ENCODE measurements at regions not wholly inside any gene's neighbourhood (a gene's known extent, or its start where the extent isn't known, plus 50 kb on each side); places are given as distances from the start of the nearest gene placed in this dataset.
A peak's percentile ranks its signal among the peaks of the same experiment; 100 is the strongest.
"Not testable (repeated sequence)": the region's sequence is repeated elsewhere in the genome, so short reads cannot be mapped to it uniquely, and the experiment has no call there.

- DNase-seq (ENCODE audit: low read depth in 2 of 2), result no peak
Observed at GRCh38 chr13:47705185-47705584, 295.9 kb downstream of the SUCLA2 start.

DNA sequence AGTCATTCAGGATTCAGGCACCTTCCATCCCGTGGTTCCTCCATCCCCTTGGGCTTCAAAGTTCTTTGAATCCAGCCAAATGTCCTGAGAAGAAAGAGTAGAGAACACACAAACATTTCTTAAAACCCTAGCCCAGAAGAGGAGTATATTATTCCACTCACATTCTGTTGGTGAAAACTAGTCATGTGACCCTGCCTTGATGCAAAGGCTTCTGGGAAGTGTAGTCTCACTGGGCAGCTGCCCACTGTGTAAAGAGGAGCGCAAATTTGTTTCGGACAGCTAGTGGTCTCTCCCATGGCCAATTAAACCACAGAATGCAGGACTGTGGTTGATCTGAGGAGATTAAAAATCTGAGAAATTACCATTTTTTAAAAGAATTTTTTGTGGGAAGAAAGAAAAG lies 304.4 kb downstream of the SUCLA2 start:
- DNase-seq (ENCODE audit: low read depth in 2 of 2), result no peak

DNA sequence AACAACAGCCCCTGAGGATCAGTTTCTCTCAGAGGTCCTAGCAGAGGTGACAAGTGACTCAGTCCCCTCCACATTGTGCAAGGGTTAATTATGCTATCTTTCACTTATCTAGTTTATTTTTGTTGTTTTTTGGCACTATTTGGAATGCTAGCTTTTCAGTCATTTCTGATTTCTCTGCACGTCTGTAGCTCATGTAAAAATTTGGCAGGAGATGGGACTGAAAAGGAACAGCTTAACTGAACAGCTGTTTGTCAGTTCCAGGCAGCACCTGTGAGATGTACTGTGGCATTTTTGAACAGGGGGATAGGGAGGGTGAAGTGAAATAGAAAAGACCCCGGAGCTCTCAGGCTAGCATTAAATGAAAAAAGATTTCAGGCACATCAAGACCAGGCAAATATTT lies 313.5 kb downstream of the SUCLA2 start:
- DNase-seq (ENCODE audit: low read depth in 2 of 2), result no peak

DNA sequence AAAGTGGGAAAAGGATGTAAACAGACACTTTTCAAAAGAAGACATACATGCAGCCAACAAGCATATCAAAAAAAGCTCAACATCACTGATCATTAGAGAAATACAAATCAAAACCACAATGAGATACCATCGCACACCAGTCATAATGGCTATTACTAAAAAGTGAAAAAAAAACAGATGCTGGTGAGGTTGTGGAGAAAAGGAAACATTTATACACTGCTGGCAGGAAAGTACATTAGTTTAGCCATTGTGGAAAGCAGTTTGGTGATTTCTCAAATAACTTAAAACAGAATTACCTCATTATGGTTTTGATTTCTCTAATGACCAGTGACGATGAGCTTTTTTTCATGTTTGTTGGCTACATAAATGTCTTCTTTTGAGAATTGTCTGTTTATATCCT lies 315.9 kb downstream of the SUCLA2 start:
- DNase-seq (ENCODE audit: low read depth in 2 of 2), result not testable (repeated sequence)

DNA sequence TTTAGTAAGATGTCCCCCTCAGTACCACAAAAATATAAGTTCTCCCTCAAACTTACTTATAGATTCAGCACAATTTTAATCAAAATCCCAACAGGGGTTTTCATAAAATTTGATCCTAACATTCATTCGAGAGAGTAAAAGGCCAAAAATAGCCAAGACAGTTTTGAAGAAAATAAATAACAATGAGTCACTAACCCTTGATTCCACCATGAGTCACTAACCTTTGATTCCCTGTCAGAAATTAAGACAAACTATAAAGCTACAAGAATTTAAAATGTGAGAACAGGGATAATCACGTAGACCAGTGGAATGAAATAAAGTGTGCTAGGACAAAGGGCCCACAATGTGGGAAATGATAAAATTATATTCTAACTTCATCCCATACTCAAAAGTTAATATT lies 320.3 kb downstream of the SUCLA2 start:
- no peak for DNase-seq (ENCODE audit: low read depth in 2 of 2)

- no peak for DNase-seq (ENCODE audit: low read depth in 2 of 2)
Observed at GRCh38 chr13:47679401-47679800, 321.7 kb downstream of the SUCLA2 start.

DNA sequence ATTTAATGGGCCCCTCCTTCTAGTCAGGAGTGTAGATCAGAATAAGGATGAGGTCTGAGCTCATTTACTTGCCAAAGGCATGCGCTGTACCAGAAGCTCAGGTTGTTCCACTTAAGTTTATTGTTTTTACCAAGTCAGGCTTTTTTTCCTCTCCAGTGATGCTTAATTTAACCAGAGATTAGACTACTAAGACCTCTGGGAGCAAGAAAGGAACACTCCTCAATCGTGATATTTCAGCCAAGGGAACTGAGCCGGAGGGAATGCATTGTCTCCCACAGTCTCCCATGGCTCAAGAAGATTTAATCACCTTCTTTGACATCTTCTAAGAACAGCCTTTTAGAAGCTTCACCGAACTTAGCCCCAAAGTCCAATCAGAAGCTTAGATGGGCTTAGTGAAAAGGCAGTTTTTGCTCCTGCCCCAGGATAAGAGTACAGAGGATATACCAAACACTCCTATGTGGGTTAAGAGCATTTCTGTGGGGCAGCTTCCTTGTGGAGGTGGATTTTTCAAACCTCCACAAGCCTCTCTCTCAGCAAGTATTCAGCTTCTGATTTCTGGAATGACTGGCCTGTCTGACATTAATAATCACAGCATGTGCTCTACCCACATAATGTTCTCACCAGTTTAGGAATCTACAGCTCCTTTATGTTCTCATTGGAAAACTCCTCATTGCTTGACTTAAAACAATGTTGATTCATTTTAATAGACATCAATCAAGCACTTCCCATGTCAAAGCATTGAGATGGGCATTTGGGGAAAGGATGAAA lies 322.7 kb downstream of the SUCLA2 start:
- peak; percentile 49 to 53 for DNase-seq (ENCODE audit: low read depth in 2 of 2)

- no peak for DNase-seq (ENCODE audit: low read depth in 2 of 2)
Observed at GRCh38 chr13:47675871-47676270, 325.2 kb downstream of the SUCLA2 start.

DNA sequence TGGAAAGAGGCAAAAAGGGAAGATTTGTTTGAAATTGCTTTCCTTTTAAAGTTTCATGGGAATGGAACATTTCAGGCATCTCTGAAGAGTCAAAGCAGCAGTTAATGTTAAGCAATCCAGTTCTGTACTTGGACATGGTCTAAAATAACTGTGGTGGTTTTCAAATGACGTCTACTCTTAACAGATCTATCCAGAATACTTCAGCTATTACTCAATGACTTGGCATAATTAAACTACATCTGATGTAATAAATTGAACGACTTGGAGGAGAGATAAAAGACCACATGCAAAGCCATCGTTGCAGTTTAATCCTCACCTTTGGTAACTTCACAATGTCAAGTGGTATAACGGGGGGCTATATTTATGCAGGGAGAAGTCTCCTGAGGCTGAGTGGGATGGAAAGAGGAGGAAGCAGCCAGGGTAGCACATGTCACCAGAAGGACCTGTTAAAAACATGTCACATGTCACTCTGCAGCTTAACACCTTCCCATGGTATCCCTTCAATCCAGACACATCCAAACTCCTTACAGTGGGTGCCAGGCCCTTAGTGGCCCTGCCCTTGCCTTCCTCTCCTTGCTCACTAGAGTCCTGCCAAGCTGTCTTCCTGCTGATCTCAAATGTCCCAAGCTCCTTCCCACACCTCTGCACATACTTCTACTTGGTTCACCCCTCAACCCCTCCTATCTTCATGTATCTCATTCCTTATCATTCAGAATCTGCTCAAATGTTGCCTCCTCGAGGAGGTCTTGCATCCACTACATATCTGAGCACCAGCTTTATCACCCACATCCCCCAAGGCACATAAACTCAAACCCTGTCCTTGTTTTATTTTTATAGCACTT lies 327.8 kb downstream of the SUCLA2 start:
- peak; percentile 89 to 91 for DNase-seq (ENCODE audit: low read depth in 2 of 2)

GRCh38 chr13:47672245-47673008 lies 328.6 kb downstream of the SUCLA2 start:
- DNase-seq (ENCODE audit: low read depth in 2 of 2), result peak; percentile 41 to 51

- no peak for DNase-seq (ENCODE audit: low read depth in 2 of 2)
Observed at GRCh38 chr13:47671776-47672175, 329.3 kb downstream of the SUCLA2 start.

- DNase-seq (ENCODE audit: low read depth in 2 of 2), result no peak
Observed at GRCh38 chr13:47665043-47665442, 336.0 kb downstream of the SUCLA2 start.

- DNase-seq (ENCODE audit: low read depth in 2 of 2), result peak; percentile 57 to 62
Observed at GRCh38 chr13:47661076-47661475, 340.0 kb downstream of the SUCLA2 start.

DNA sequence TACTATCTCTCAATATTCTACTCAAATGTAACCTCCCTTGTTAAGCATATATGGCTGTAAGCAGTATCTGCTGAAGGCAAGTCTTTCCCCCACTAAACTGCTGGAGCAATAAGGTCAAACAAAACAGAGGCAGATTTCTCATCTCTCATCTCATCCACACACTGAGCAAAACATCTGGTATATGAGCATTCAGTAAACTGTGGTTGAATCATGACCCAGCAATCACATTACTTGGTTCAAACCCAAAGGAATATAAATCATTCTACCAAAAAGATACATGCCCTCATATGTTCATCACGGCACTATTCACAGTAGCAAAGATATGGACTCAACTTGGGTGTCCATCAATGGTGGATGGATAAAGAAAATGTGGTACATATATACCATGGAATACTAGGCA lies 344.4 kb downstream of the SUCLA2 start:
- DNase-seq (ENCODE audit: low read depth in 2 of 2), result no peak

GRCh38 chr13:47650209-47650608 lies 350.9 kb downstream of the SUCLA2 start:
- DNase-seq (ENCODE audit: low read depth in 2 of 2), result no peak

DNA sequence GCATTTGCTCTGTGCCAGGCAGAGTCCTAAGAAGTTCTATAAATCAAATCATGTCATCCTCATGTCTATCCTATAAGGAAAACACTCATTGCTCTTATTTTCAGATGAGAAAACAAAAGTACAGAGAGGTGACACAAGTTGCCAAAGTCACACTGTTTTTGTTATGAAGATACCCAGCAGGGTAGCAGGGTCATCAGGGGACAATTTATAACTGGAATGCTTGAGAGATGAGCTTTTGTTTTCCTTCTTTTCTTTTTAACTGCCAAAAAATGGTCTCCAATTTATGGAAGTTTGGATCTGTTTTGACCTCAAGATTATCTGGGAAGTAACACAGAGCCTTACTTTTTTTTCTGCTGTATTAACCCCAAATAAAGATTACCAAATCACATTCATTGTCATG lies 354.1 kb downstream of the SUCLA2 start:
- no peak for DNase-seq (ENCODE audit: low read depth in 2 of 2)

DNA sequence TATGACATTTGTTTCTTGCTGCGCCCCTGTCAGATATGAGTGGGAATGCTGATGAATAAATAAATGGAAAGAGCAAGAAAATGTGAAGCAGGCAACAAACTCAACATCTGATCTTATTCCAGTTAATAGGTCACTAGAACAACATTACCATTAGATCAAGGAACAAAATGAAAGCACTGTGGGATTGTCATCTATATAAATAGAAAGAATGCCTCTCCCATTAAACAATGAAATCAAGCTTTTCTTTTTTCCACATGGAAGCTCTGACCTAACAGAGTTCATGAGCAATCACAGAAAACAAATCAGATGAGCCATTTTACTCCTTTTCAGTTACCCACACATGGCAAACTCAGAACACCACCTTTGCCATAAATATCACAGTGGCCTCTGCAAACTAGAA lies 354.8 kb downstream of the SUCLA2 start:
- no peak for DNase-seq (ENCODE audit: low read depth in 2 of 2)

DNA sequence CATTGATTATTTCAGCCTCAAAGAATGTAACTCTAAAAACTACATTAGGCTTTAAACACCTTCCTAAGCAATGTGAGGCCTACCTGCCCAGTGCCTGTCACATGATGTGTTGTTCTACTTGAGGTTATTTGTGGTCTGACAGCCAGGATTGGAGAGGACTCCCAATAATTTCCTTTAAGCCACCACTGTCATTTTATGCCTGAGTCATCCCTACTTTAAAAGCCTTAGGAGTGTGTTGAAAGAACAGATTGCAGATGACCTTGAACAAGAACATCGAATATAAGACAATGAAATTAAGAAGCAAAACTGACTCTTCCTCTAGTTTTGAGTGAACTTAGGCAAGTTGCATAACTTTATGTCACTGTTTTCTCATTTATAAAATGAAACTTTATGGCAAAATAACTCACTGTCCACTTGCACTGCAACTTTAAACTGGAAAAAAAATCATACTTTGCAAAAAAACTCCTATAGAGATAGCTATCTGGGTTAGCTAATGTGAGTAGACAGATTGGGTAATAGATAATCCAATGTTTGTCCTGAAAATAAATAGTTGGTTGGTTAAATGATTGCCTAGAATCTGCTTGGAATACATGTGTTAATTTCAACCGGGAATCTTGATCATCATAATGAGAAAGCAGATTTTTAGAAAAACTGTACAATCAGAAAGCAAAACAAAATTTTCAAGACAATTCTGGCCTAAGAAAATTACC lies 361.2 kb downstream of the SUCLA2 start:
- no peak for DNase-seq (ENCODE audit: low read depth in 2 of 2)

- no peak for DNase-seq (ENCODE audit: low read depth in 2 of 2)
Observed at GRCh38 chr13:47638627-47639026, 362.4 kb downstream of the SUCLA2 start.

DNA sequence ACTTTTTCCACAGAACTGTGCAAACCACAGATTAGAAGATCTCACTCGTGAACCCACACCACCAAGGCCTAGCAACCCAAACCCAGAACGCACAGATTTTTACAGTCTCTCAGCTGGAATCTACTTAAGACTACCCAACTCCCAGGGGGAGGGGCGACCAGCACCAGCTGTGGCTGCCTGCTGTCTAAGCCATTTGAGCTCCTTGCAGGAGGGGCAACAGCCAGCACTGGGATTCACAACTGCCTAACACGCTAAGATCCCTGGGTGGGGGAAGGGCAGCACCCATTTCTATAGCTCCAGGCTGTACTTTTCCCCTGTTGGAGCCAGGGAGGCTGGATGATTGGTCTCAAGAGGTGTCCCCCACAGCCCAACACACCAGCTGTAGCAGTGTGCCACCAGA lies 368.8 kb downstream of the SUCLA2 start:
- no peak for DNase-seq (ENCODE audit: low read depth in 2 of 2)

- peak in 1 of 2 experiments; percentile 1 for DNase-seq (ENCODE audit: low read depth in 2 of 2)
Observed at GRCh38 chr13:47628666-47629065, 372.4 kb downstream of the SUCLA2 start.

- no peak for DNase-seq (ENCODE audit: low read depth in 2 of 2)
Observed at GRCh38 chr13:47623862-47624261, 377.2 kb downstream of the SUCLA2 start.
